ENCODE measurements at regions not wholly inside any gene's neighbourhood (a gene's known extent, or its start where the extent isn't known, plus 50 kb on each side); places are given as distances from the start of the nearest gene placed in this dataset.
"Not testable (repeated sequence)": the region's sequence is repeated elsewhere in the genome, so short reads cannot be mapped to it uniquely, and the experiment has no call there.

DNA sequence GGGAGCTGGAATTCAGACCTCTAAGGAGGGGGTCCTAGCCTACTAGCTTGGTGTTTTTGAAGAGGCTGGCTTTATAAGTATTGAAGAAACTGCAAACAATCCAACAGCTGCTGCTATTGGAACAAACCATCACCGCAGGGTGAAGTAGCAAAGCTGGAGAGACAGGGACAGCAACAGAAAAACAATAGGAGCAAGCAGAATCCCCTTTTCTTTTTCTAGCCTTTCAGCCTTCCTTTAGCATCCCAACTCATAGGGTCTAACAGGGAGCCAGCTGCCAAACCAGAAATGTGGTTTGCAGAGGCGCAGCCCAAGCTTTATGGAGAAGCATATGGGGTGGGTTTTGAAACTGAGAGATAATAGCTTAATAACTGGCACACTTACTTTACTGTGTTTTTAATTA, 106.2 kb upstream of the CHMP2B start:
- H3K4me3 ChIP-seq: no peak overlapping the region
- H3K36me3 ChIP-seq: no peaks in the 10 kb centered on the region
- H3K4me1 ChIP-seq: no peaks in the 10 kb centered on the region
- TF ChIP-seq POLR2A (IDR thresholded peaks at IDR 0.05) (no peak), EP300 (IDR thresholded peaks at IDR 0.05) (no peak)
- TF ChIP-seq, protein P1, sequence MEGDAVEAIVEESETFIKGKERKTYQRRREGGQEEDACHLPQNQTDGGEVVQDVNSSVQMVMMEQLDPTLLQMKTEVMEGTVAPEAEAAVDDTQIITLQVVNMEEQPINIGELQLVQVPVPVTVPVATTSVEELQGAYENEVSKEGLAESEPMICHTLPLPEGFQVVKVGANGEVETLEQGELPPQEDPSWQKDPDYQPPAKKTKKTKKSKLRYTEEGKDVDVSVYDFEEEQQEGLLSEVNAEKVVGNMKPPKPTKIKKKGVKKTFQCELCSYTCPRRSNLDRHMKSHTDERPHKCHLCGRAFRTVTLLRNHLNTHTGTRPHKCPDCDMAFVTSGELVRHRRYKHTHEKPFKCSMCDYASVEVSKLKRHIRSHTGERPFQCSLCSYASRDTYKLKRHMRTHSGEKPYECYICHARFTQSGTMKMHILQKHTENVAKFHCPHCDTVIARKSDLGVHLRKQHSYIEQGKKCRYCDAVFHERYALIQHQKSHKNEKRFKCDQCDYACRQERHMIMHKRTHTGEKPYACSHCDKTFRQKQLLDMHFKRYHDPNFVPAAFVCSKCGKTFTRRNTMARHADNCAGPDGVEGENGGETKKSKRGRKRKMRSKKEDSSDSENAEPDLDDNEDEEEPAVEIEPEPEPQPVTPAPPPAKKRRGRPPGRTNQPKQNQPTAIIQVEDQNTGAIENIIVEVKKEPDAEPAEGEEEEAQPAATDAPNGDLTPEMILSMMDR (IDR thresholded peaks at IDR 0.05): no peak
- WGBS, 2 donors: 53 to 72% methylated on average over 2 of the region's 2 CpGs
- H3K27ac ChIP-seq: no peak overlapping the region
- no peaks in the 10 kb centered on the region for H3K9me3 ChIP-seq
- no peaks in the 10 kb centered on the region for H3K27me3 ChIP-seq
- no peak for DNase-seq (ENCODE audit: low spot score in 2 of 2)

DNA sequence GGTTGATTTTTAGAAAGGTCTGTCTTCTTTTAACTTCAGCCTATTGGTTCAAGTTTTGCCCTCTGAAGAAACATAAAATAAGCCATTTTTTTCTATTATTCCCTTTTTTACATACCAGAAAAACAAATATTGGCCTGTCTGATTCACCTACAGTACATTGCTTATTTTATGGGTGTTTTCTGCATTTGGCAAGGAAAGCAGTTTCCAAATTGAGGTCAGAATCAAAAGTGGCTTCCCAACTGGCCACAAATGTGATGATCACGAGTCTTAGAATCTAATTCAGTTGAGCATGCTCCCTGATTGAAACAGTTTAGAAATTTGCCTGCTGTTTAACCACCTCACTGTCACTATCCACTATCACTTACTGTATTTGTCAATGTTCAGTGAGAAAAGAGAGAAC, 106.9 kb upstream of the CHMP2B start:
- no peak overlapping the region for H3K4me3 ChIP-seq
- TF ChIP-seq EP300 (IDR thresholded peaks at IDR 0.05) (no peak), POLR2A (IDR thresholded peaks at IDR 0.05) (no peak)
- TF ChIP-seq, protein P1 (IDR thresholded peaks at IDR 0.05): no peak
- no peak overlapping the region for H3K27ac ChIP-seq
- no peaks in the 10 kb centered on the region for H3K36me3 ChIP-seq
- DNase-seq (ENCODE audit: low spot score in 2 of 2): no peak
- WGBS, 2 donors: 61 to 74% methylated on average over 1 of the region's 1 CpG
- H3K9me3 ChIP-seq: no peaks in the 10 kb centered on the region
- no peaks in the 10 kb centered on the region for H3K27me3 ChIP-seq
- H3K4me1 ChIP-seq: no peaks in the 10 kb centered on the region

DNA sequence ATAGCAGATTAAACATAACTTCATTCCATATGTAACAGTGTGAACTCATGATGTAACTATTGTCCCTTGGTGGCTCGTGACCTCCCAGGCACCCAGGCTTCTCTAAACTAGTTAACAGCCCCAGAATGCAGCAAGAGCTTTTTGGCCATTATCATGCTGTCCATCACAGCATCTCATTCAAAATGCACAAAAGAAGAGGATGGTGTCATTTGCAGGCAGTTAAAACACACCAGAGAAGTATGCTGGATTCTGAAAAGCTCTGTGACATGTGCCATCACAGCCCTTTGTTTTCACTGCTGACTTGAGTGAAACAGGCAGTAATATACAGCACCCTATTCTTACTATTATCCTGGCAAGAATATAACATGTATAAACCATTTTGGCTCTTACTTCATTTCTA, 117.6 kb upstream of the CHMP2B start:
- Histone ChIP-seq H3K36me3 (no peaks in the 10 kb centered on the region), H3K27me3 (no peaks in the 10 kb centered on the region), H3K9me3 (no peaks in the 10 kb centered on the region), H3K27ac (no peak overlapping the region), H3K4me1 (no peaks in the 10 kb centered on the region), H3K4me3 (no peak overlapping the region)
- DNase-seq (ENCODE audit: low spot score in 2 of 2): no peak
- TF ChIP-seq POLR2A (IDR thresholded peaks at IDR 0.05): no peak
- TF ChIP-seq EP300 (IDR thresholded peaks at IDR 0.05): no peak
- TF ChIP-seq, protein P1 (IDR thresholded peaks at IDR 0.05): no peak
- WGBS, 2 donors: 63 to 65% methylated on average over 1 of the region's 1 CpG

DNA sequence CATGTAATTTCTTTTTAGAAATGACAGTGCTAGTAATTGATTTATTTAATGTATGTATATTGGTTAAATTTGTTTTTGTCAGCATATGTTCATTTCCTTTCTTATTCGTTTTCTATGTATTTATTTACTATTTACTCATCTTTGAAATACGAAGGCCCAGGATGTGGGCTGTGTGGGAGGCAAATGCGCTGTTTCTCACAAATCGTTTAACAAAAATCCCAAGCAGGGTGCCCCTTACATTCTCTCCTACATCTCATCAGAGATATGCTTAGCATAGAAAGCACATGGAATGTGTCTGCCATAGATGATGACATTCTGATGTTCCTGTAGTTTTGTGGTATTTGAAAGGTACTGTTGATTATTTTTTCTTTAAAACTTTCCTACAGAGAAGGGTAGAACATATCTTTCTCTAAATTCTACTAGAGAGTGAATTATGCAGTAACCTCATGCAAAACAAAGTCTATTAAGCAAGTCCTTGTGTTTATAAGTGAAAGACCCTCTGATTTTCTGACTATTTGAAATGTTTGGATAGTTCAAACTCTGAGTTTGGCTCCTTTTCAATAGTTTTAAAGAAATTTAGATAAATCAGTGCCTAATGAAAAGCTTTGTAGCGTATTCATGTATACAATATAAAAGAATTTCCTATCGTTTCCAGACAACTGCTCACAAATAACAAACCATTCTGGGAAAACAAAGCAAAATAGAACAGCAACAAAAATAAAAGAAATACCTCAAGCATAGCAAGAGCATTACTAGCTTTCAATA, 111.1 kb upstream of the VGLL3 start:
- no peak for DNase-seq (ENCODE audit: low spot score in 2 of 2)
- Histone ChIP-seq H3K9me3 (no peaks in the 10 kb centered on the region), H3K27me3 (no peaks in the 10 kb centered on the region), H3K27ac (no peak overlapping the region), H3K4me3 (no peak overlapping the region), H3K36me3 (no peaks in the 10 kb centered on the region), H3K4me1 (no peaks in the 10 kb centered on the region)
- WGBS, 2 donors: 59 to 61% methylated on average over 6 of the region's 6 CpGs
- no peak for TF ChIP-seq POLR2A (IDR thresholded peaks at IDR 0.05)
- TF ChIP-seq, protein P1 (IDR thresholded peaks at IDR 0.05): no peak
- TF ChIP-seq EP300 (IDR thresholded peaks at IDR 0.05): no peak

DNA sequence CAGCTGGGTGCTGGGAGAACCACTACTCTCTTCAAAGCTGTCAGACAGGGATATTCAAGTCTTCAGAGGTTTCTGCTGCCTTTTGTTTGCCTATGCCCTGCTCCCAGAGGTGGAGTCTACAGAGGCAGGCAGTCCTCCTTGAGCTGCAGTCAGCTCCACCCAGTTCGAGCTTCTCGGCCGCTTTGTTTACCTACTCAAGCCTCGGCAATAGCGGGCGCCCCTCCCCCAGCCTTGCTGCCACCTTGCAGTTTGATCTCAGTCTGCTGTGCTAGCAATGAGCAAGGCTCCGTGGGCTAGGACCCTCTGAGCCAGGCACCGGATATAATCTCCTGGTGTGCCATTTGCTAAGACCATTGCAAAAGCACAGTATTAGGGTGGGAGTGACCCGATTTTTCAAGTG, 106.8 kb upstream of the VGLL3 start:
- not testable (repeated sequence) for DNase-seq (ENCODE audit: low spot score in 2 of 2); H3K4me1 ChIP-seq; H3K27me3 ChIP-seq; H3K4me3 ChIP-seq; H3K27ac ChIP-seq; H3K9me3 ChIP-seq; H3K36me3 ChIP-seq
- WGBS, 2 donors: 95 to 98% methylated on average over 6 to 9 of the region's 9 CpGs

DNA sequence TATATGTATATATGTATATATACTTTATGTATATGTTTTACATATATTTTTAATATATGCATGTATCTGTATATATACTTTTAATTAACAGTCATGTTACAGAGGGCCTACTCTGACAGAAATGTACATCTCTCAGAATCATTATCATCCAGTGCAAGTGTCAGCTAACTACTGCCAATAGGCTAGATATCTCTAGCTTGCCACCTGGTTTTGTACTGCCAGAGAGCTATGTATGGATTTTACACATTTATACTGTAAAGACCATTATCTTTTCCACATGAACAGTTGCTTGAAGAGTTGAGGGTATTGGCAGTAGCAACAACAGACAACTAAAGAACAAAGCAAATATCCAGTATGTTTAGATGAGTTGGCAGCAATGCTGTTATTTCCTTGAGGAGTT, 99.7 kb upstream of the VGLL3 start:
- DNase-seq (ENCODE audit: low spot score in 2 of 2): no peak
- TF ChIP-seq, protein P1 (IDR thresholded peaks at IDR 0.05): no peak
- TF ChIP-seq POLR2A (IDR thresholded peaks at IDR 0.05) (no peak), EP300 (IDR thresholded peaks at IDR 0.05) (no peak)
- Histone ChIP-seq H3K27ac (peak overlapping the region in 2 of 4 donors; percentile 44 to 93), H3K27me3 (no peaks in the 10 kb centered on the region), H3K36me3 (no peaks in the 10 kb centered on the region), H3K4me3 (no peak overlapping the region), H3K9me3 (no peaks in the 10 kb centered on the region), H3K4me1 (peaks cover 0 to 16% (median 0%) of the 10 kb centered on the region in 4 donors)

Data from tibial nerve (tissue), 4 donors.